Panc1 (cell line): ENCODE measurements at regions not wholly inside any gene's neighbourhood (a gene's known extent, or its start where the extent isn't known, plus 50 kb on each side); places are given as distances from the start of the nearest gene placed in this dataset.

Experiments used
- ATAC-seq: fragments of 200-7000 bp; cut with Tn5 transposase; 2 replicates; pipeline ENCODE4 v1.9.1; 2020; ENCODE audit warnings: mild to moderate bottlenecking, moderate library complexity
- BruUV-seq: library from RNA; stranded (reverse); fragments of 400-500 nt; replicated peaks from 2 replicates; lab custom pipeline; 2021; lab: Mats Ljungman, UMichigan
- CTCF ChIA-PET: fragments of 300-600 bp; sonication (Branson Sonifier 250); formaldehyde crosslinking; loops from one replicate; lab custom pipeline; 2022; ENCODE audit warnings: antibody characterized with exemption; lab: Charles Lee
- POLR2A ChIA-PET: fragments of 300-600 bp; sonication (Branson Sonifier 250); formaldehyde crosslinking; loops from one replicate; lab custom pipeline; 2022; ENCODE audit warnings: antibody characterized with exemption; lab: Charles Lee
- DNase-seq: peaks from one replicate; pipeline ENCODE4 v3.0.0-alpha.2; 2010; ENCODE audit warnings: low read depth, low spot score
- H3K27ac ChIP-seq: 2 replicates; pipeline ENCODE4 v1.5.1; 2011; ENCODE audit warnings: mild to moderate bottlenecking, low read length, inconsistent platforms
- H3K27me3 ChIP-seq: fragments of 200-500 bp; sonication (Bioruptor generic); 2 replicates; pipeline ENCODE4 v1.6.0; 2014; ENCODE audit warnings: low read length, inconsistent platforms; ENCODE audit not compliant: control insufficient read depth, insufficient read depth
- H3K36me3 ChIP-seq: fragments of 200-500 bp; sonication (Bioruptor generic); 2 replicates; pipeline ENCODE4 v1.5.1; 2014; ENCODE audit warnings: inconsistent platforms, mild to moderate bottlenecking, low read length, moderate library complexity; ENCODE audit not compliant: control insufficient read depth, insufficient read depth
- H3K4me1 ChIP-seq: 2 replicates; pipeline ENCODE4 v1.5.1; 2011; ENCODE audit warnings: inconsistent platforms, mild to moderate bottlenecking, low read length, moderate library complexity; ENCODE audit not compliant: control insufficient read depth, insufficient read depth
- H3K4me3 ChIP-seq, 2 experiments: 2 replicates each; pipeline ENCODE4 v1.5.1; 2011 to 2012; ENCODE audit warnings: low read depth in 2 of 2, low read length in 2 of 2, mild to moderate bottlenecking in 2 of 2, inconsistent platforms in 1 of 2, moderate library complexity in 1 of 2
- H3K9me3 ChIP-seq: fragments of 200-500 bp; sonication (Bioruptor generic); 2 replicates; pipeline ENCODE4 v1.5.1; 2014; ENCODE audit warnings: low read depth, mild to moderate bottlenecking, inconsistent platforms, low read length, moderate library complexity; ENCODE audit not compliant: control insufficient read depth, insufficient read depth
- POLR2AphosphoS5 ChIP-seq: IDR thresholded peaks from 2 replicates; pipeline ENCODE4 v1.6.1; 2012; ENCODE audit warnings: mild to moderate bottlenecking, low read depth, low read length, moderate library complexity
- REST ChIP-seq, 2 experiments: IDR thresholded peaks; 2 replicates each; pipeline ENCODE4 v1.6.1; 2011 to 2012; ENCODE audit warnings: low read depth in 2 of 2, control low read depth in 1 of 2, low read length in 1 of 2, mild to moderate bottlenecking in 1 of 2, moderate library complexity in 1 of 2; ENCODE audit not compliant: insufficient read depth in 1 of 2
- SIN3A ChIP-seq: IDR thresholded peaks from 2 replicates; pipeline ENCODE4 v1.6.1; 2012; ENCODE audit warnings: low read depth, mild to moderate bottlenecking, low read length, moderate library complexity, borderline replicate concordance; ENCODE audit not compliant: insufficient read depth
- TCF7L2 ChIP-seq: IDR thresholded peaks from 2 replicates; pipeline ENCODE4 v1.6.1; 2011; ENCODE audit warnings: mild to moderate bottlenecking, low read depth, low read length, inconsistent platforms
- in situ Hi-C: cut with HindIII; loops from 2 replicates; pipeline ENCODE4 v1.10.0; 2016; ENCODE audit warnings: low sequenced_read_pairs, low pct_unique_long_range_greater_than_20kb
- intact Hi-C: fragments of 100-400 bp; cut with micrococcal nuclease; formaldehyde crosslinking; loops from one replicate; pipeline ENCODE4 v1.10.0; 2022; ENCODE audit not compliant: unreplicated experiment
- TF ChIP-seq, protein P1 (sequence below): fragments of 450-650 bp; IDR thresholded peaks from 2 replicates; pipeline ENCODE4 v1.5.1; 2017; ENCODE audit warnings: mild to moderate bottlenecking

DNA sequence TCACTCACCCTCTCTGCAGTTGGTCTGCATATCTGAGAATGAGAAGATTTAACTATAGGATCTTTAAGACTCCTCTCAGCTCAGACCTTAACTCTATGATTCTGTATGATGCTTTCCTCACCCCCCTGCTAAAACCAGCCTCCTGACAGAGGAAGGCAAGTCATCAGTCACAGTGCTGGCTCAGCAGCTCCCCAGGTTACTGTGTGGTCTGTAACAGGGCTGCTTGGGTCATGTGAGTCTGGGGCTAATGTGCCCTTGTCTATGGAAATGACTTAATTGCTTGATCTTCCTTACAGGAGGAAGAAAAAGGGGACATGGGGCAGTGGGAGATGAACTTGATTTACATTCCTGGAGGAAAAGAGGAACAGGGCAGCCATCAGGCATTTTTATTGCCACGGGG, 625.6 kb downstream of the PTPRU start:
- ChIA-PET CTCF (no interaction called here), POLR2A (no interaction called here)
- in situ Hi-C loops (no loop called here), intact Hi-C loops (no loop called here)
- Histone ChIP-seq H3K4me3 (no peak overlapping the region), H3K36me3 (no peaks in the 10 kb centered on the region), H3K4me1 (no peaks in the 10 kb centered on the region), H3K27me3 (no peaks in the 10 kb centered on the region), H3K9me3 (peaks cover 6% of the 10 kb centered on the region), H3K27ac (no peak overlapping the region)
- DNase-seq (no peak), ATAC-seq (no peak)
- BruUV-seq = no TSS peak
- TF ChIP-seq, protein P1, sequence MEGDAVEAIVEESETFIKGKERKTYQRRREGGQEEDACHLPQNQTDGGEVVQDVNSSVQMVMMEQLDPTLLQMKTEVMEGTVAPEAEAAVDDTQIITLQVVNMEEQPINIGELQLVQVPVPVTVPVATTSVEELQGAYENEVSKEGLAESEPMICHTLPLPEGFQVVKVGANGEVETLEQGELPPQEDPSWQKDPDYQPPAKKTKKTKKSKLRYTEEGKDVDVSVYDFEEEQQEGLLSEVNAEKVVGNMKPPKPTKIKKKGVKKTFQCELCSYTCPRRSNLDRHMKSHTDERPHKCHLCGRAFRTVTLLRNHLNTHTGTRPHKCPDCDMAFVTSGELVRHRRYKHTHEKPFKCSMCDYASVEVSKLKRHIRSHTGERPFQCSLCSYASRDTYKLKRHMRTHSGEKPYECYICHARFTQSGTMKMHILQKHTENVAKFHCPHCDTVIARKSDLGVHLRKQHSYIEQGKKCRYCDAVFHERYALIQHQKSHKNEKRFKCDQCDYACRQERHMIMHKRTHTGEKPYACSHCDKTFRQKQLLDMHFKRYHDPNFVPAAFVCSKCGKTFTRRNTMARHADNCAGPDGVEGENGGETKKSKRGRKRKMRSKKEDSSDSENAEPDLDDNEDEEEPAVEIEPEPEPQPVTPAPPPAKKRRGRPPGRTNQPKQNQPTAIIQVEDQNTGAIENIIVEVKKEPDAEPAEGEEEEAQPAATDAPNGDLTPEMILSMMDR = no peak
- TF ChIP-seq SIN3A = no peak
- no peak for TF ChIP-seq REST (IDR thresholded peaks at IDR 0.05; ENCODE audit: insufficient read depth in 1 of 2, low read depth in 2 of 2, low read length in 1 of 2)
- TF ChIP-seq POLR2AphosphoS5 = no peak

DNA sequence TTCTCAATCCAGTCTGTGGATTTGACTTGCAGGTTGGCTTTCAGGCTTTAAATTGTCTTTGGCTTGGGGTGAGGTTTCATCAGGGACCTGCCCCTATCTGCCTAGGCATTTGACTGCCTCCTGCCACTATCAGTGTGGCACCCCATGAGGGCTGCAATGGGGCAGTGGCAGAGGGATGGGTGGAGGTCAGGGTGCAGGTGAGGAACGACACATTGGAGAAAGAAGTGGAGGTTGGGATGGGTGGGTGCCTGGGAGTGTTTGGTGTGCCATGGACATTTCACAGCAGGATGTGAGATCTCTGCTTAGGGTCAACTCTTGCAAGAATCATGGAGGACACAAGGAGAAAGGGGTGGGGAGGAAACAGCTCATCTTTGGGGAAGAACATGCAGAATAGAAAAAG, 625.1 kb downstream of the PTPRU start:
- Histone ChIP-seq H3K36me3 (no peaks in the 10 kb centered on the region), H3K4me1 (no peaks in the 10 kb centered on the region), H3K4me3 (no peak overlapping the region), H3K9me3 (peaks cover 6% of the 10 kb centered on the region), H3K27me3 (no peaks in the 10 kb centered on the region), H3K27ac (no peak overlapping the region)
- intact Hi-C loops = no loop called here
- ATAC-seq = no peak
- no TSS peak for BruUV-seq
- POLR2A ChIA-PET = no interaction called here
- TF ChIP-seq TCF7L2 = no peak
- no peak for TF ChIP-seq REST (IDR thresholded peaks at IDR 0.05; ENCODE audit: insufficient read depth in 1 of 2, low read depth in 2 of 2, low read length in 1 of 2)
- TF ChIP-seq POLR2AphosphoS5 = no peak
- TF ChIP-seq SIN3A = no peak
- TF ChIP-seq, protein P1 = no peak
- CTCF ChIA-PET = no interaction called here
- DNase-seq = no peak
- in situ Hi-C loops = no loop called here
